ENCODE measurements at regions not wholly inside any gene's neighbourhood (a gene's known extent, or its start where the extent isn't known, plus 50 kb on each side); places are given as distances from the start of the nearest gene placed in this dataset.
A peak's percentile ranks its signal among the peaks of the same experiment; 100 is the strongest.
"Not testable (repeated sequence)": the region's sequence is repeated elsewhere in the genome, so short reads cannot be mapped to it uniquely, and the experiment has no call there.

DNA sequence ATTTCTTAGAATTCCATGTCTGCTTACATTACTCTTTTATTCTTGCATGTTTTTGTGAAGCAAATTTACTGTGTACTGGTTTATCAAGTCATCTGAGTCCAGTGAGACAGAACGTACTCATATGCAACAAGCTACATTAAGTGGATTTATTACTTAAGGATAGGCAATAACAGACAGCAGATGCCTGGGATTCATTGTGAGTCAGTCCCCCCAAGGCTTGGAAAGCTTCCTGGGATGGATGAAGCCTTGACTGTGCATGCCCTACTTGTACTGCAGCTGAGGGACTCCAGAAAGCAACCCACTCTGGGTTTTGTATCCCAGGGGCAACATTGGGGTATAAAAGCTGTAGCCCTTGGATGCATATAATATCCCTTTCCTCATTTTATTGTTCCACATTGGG, 113.4 kb upstream of the RAB18 start:
- DNase-seq (ENCODE audit: low read depth in 1 of 2, low spot score in 1 of 2), result no peak

GRCh38 chr10:27388761-27389399, 115.2 kb upstream of the RAB18 start:
- DNase-seq (ENCODE audit: low read depth in 1 of 2, low spot score in 1 of 2), result no peak

GRCh38 chr10:27383595-27384542, 120.2 kb upstream of the RAB18 start:
- DNase-seq (ENCODE audit: low read depth in 1 of 2, low spot score in 1 of 2), result no peak

DNA sequence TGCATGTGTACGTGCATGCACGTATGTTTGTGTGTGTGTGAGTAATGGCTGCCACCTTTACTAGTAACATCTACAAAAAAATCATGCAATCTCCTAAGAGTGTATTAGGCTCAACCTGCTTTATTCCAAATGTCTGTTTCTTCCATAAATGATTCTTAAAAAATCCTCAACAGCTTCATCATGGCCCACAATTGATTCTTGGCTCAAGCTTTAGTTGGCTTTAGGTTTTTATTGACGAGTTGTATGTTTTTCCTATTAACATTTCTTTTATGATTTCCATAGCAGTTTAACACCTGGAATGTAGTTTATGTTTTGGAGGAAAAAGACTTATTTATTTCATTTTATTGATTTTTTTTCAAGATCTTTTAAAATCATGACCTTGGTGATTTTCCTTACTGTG, 121.9 kb upstream of the RAB18 start:
- DNase-seq (ENCODE audit: low read depth in 1 of 2, low spot score in 1 of 2), result no peak

GRCh38 chr10:27380929-27381358, 123.2 kb upstream of the RAB18 start:
- DNase-seq (ENCODE audit: low read depth in 1 of 2, low spot score in 1 of 2), result no peak

DNA sequence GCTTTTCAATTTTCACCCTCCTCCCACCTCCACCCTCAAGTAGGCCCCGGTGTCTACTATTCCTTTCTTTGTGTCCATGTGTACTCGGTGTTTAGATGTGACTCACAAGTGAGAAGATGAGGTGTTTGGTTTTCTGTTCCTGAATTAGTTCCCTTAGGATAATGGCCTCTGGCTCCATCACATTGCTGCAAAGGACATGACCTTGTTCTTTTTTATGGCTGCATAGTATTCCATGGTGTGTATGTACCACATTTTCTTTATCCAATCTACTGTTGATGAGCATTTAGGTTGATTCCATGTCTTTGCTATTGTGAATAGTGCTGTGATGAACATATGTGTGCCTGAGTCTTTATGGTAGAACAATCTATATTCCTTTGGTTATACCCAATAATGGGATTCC, 125.1 kb upstream of the RAB18 start:
- not testable (repeated sequence) for DNase-seq (ENCODE audit: low read depth in 1 of 2, low spot score in 1 of 2)

- DNase-seq (ENCODE audit: low read depth in 1 of 2, low spot score in 1 of 2), result no peak
These were observed 130.4 kb upstream of the RAB18 start for GRCh38 chr10:27373566-27374160.

DNA sequence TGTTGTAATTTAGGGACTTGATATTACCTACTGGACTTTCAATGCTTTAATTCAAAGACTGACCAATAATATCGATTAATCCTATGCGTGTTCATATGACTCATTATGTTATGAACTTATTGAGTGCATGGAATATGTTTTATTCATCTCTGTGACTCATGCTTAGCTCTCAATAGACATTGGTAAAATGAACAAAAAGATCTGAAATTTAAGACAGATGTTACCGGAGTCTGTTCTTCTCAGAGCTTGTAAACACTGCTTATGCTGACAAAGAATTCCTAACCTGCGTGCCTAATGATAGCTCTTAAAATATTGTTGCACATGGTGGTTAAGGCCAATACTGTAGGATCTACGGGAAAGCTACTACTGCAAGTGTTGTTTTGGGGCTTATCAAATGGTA, 131.5 kb upstream of the ACBD5 start:
- DNase-seq (ENCODE audit: low read depth in 1 of 2, low spot score in 1 of 2), result no peak

DNA sequence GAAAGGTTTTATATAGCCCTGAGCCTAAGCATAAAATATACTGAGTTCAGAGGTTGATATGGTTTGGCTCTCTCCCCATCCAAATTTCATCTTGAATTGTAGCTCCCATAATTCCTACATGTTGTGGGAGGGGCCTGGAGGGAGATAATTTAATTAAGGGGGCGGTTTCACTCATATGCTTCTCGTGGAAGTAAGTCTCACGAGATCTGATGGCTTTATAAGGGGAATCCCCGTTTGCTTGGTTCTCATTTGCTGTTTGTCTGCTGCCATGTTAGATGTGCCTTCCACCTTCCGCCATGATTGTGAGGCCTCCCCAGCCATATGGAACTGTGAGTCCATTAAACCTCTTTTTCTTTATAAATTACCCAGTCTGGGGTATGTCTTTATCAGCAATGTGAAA, 130.8 kb upstream of the ACBD5 start:
- DNase-seq (ENCODE audit: low read depth in 1 of 2, low spot score in 1 of 2), result not testable (repeated sequence)

GRCh38 chr10:27369880-27370279, 129.3 kb upstream of the ACBD5 start:
- no peak for DNase-seq (ENCODE audit: low read depth in 1 of 2, low spot score in 1 of 2)

DNA sequence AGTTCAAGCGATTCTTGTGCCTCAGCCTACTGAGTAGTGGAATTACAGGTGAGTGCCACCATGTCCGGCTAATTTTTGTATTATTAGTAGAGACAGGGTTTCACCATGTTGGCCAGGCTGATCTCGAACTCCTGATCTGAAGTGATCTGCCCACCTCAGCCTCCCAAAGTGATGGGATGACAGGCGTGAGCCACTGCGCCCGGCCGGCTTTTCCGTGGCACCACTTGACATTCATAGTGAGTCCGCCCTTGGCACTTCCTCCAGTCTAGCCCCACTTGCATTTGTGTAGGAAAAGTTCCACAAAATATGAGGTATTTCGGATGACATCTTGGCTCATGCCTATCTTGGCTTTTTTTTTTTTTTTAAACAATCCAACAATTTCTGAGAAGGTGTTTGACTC, 128.1 kb upstream of the ACBD5 start:
- no peak for DNase-seq (ENCODE audit: low read depth in 1 of 2, low spot score in 1 of 2)

DNA sequence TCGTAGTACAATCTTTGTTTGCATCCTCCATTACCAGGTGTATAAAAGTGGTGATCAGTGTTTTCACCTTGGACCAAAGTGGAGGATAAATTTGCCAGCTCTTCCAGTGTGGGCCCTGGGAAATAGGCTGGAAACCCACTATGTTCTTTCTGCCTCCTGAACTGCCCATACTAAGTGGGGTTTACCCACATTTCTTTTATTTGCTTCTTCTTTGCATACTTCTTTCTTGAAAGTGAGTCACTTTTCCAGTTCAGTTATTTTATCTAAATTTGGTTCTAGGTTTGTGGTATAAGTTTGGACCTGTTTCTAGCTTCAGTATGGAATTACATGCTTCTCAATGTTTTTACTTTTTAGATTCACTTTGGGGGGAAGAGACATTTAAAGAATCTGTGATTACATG, 126.2 kb upstream of the ACBD5 start:
- no peak for DNase-seq (ENCODE audit: low read depth in 1 of 2, low spot score in 1 of 2)

DNA sequence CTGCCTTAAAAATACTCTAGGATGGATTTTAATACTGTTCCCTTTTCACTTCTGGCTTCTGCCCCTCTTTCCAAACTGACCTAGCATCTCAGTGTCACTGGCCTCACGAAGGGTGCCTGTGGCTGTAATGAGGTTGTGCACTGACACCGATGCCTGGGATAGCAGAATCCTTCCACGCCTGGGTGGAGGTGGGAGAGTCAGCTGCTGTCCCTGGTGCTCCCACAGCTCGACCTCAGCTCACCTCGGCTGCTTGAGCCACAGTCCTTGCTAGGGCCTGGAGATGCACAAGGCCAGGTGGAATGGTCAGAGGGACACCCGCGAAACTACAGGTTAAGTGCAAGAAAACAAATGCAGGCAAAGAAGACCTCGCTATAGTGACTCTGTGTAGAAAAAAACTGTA, 123.4 kb upstream of the ACBD5 start:
- no peak for DNase-seq (ENCODE audit: low read depth in 1 of 2, low spot score in 1 of 2)

GRCh38 chr10:27360581-27361172, 120.1 kb upstream of the ACBD5 start:
- peak; percentile 70 to 81 for DNase-seq (ENCODE audit: low read depth in 1 of 2, low spot score in 1 of 2)

DNA sequence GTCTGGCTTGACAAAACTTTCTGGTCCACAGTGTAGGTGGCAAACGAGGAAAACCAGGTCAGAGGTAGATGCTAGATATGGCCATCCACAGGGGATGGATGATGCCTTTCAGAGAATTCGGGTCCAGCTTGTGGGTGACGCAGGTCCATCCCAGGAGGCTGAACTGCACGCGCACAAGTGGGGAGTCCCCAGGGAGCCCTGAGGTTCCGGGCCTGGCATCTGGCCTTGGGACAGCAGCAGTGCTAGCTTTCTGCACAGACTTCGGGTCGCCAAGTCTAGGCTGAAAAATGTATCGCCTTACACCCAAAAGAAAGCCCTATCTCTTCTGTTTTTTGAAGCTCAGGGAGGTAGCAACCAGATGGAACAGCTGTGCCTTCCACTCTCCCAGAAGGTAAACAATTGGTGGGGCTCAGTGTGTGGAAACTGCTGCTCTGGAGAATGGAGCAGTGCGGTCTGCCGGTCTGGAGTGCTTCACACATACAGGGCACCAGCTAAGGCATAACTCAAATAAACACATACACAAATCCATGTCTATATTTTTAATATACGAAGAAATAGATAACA, 119.3 kb upstream of the ACBD5 start:
- no peak for DNase-seq (ENCODE audit: low read depth in 1 of 2, low spot score in 1 of 2)

GRCh38 chr10:27356738-27357137, 116.1 kb upstream of the ACBD5 start:
- DNase-seq (ENCODE audit: low read depth in 1 of 2, low spot score in 1 of 2), result no peak

DNA sequence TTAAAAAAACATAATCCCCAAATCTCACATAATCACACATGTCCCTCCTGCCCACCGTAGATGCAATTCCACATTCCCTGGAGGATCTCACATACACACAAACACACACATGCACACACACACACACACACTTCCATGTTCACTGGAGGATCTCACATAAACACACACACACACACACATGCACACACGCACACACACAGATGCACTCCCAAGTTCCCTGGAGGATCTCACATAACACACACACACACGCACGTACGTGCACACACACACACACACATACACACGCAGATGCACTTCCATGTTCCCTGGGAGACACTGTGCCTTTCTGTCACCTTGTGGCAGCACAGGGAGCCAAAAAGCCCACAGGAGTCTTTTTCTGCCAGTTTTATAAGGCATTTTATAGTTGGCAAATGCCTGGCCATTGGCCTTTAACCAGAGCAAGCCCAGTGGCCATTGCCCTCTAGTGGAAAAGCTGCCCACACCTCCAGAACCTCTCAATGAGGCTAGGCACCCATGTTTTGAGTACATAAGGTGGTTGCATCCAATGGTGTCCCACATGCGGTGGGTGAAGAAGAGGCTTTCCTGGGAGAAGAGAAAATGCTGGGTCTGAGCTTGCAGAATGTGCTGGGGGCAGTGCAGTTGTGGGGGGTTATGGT, 115.4 kb upstream of the ACBD5 start:
- DNase-seq (ENCODE audit: low read depth in 1 of 2, low spot score in 1 of 2), result no peak

DNA sequence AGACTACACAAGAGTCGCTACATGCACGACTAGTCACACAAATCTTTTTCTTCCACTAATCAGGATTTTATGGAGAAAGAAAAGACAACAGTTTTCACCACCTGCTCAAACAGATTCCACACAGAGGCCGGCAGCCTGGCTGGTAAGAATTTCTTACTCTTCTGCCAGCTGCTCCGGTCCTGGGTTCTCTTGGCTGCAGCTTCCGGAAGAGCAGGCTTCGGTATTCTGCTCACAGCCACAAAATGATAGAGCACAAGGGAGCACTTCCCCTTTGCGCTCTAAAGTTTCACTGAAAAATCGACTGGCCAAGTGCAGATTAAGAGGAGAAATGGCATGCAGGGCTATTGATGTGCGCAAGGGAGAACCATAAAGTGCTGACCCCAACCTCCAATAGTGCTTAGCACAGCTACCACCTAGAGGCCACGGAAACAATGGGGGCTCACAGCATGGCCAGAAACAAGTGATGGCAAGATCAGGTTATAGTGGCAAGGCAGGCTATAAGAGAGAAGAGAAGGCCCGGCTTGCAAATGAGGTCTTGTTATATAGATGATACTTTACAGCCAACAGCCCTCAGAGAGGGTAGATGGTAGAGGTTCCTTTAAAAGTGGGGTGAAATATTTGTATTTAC, 114.2 kb upstream of the ACBD5 start:
- not testable (repeated sequence) for DNase-seq (ENCODE audit: low read depth in 1 of 2, low spot score in 1 of 2)

DNA sequence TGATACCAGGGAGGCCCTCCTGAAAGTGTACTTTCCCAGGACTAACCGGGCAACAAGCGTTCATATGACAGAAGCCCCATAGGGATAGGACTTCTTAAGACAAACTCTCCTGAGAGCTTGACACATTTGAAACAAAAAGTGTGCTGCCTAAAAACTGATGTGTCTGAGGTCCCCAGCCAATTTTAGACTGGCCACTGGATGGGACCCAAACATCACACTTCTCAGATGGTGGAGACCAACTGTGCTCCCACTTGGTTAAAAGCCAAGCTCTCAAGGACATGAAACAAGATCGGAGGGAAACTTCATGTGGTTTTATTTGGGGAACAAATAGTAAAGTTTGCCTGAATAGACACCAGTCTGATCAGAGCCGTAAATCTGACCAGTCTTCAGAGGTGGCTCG, 113.5 kb upstream of the ACBD5 start:
- not testable (repeated sequence) for DNase-seq (ENCODE audit: low read depth in 1 of 2, low spot score in 1 of 2)

- no peak for DNase-seq (ENCODE audit: low read depth in 1 of 2, low spot score in 1 of 2)
These were observed 109.4 kb upstream of the ACBD5 start for GRCh38 chr10:27349987-27350386.

Data from activated CD4-positive, alpha-beta T cell treated with anti-CD3 and anti-CD28 coated beads, Interleukin-2, amount 50 U/mL, for 24 hours (primary cell).